Muscle of back (tissue), 3 donors: ENCODE measurements at regions not wholly inside any gene's neighbourhood (a gene's known extent, or its start where the extent isn't known, plus 50 kb on each side); places are given as distances from the start of the nearest gene placed in this dataset.
"Not testable (repeated sequence)": the region's sequence is repeated elsewhere in the genome, so short reads cannot be mapped to it uniquely, and the experiment has no call there.

Source experiments
- DNase-seq, 3 donors: peaks; one replicate each; pipeline versions ENCODE4 v3.0.0 to v3.0.0-alpha.2; 2013

DNA sequence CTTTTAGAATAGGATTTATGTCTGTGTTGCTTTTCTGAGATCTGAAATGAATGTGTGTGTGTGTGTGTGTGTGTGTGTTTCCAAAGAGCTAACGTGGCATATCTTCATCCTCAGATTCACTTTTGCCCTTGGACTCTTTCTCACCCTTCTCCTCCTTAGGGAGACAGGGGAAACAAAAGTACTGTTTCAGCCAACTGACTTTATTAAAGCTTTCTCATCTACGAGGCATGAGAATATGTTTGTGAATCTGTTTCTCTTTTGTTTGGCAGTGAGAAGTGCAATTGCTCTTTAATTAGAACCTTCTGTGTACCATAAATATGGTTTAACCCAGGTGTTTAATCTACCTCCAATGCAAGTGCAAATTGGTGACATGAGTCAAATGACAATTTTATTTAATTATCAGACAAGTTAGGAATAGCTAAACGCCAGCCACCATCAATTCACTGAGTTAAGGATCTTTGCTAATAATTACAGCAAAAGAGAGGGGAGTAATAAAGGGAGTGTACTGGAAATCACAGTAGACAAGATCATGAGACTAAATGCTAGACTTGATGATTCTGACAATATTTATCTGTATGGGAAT lies 186.4 kb upstream of the COL3A1 start:
- peak; percentile 74 to 93 (median 82) for DNase-seq

DNA sequence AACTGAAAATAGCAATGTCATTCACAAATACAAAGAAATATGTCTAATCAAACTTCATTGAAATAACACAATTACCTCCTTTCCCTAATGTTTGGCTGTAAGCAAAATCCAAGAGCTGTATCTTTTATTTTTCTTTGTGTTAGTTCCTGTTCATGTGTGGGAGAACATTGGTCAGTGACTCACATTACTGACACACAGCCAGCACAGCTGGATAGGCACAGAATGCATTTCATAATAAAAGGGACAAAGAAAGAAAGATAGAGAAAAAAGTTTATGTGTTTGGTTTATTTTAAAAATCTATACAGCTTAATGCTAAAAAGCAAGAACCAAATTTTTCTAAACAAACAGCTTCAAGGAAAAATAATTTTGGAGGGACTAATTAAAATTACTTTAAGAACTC lies 185.6 kb upstream of the COL3A1 start:
- peak; percentile 89 to 95 (median 91) for DNase-seq

DNA sequence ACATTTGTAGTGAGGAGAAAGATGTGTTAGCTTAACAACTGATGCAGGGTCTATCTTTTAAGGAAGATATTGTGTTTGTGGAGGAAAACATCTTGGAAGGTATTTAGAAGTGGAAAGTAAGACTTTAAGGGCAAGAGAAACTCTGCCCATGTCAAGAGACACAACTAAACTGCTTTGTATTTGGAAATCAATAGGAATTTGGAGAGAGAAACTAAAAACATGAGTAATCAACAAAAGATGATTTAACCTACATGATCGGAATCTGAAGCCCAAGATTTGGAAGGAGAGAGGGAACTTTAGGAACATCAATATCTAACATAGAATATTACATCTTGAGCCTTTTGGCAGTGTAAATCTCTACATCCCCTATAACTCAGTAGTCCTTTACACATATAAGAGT lies 184.2 kb upstream of the COL3A1 start:
- peak in 1 of 3 donors; percentile 48 for DNase-seq

DNA sequence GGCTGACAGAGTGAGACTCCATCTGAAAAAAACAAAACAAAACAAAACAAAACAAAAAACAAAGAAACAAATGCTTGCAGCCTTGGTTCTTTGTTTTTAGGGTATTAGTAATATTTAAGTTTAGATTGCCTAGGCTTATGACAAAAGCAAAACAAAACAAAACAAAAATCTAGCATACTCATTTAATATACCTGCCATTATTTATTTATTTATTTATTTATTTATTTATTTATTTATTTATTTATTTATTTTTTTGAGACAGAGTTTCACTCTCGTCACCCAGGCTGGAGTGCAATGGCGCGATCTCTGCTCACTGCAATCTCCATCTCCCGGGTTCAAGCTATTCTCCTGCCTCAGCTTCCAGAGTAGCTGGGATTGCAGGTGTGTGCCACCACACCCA lies 179.7 kb upstream of the COL3A1 start:
- DNase-seq, result not testable (repeated sequence)

DNA sequence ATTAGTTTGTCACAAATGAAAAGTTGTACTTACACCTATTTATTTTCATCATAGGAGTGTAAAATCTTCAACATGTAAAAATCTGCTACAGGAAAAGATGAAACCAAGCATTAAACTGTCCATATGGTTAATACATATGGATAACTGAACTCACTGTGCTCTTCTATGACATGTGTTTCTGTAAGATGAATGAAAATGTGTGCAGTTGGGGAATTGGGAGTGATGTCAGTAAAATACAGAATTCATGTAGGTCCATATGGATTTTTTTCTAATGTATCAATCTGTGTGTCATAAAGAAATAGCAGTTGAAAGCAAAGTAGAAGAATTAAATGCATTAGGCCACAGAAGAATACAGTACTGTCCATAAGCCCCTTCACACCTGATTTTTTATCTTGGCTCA lies 178.4 kb upstream of the COL3A1 start:
- DNase-seq, result no peak

DNA sequence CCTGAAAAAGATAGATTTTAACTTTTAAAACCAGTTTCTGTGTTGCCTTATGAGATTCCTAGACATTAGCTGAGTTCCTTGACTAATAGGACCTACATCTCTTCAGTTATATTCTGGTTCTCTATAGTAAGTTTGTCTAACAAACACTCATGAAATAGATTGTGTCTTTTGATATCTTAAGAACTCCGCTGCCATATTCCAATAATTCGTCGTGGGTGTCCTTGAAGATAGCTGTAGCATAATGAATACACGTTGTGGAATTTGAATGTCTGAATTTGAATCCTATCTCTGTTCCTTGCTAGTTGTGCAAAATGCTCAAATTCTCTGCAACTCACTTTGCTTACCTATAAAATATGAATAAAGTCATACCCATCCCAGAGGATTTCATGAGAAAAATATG lies 176.8 kb upstream of the COL3A1 start:
- DNase-seq, result peak in 1 of 3 donors; percentile 45

DNA sequence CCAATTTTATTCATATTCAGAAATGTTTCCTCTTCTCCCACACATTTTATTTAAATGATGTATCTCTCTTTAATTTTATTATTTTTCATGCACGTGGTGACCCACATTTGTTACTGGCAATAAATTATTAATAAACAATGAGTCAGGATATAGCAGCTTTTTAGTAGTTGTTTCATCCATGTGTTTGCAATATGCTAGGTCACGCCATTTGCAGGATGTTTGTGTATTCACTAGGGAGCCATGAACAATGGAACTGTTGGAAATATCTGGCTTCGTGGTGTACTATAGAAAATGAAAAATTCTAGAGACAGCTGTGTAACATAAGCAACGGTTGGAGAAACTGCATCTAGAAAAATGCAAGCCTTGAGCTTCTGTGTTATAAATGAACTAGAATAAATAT lies 176.0 kb upstream of the COL3A1 start:
- DNase-seq, result peak; percentile 87 to 95 (median 90)

DNA sequence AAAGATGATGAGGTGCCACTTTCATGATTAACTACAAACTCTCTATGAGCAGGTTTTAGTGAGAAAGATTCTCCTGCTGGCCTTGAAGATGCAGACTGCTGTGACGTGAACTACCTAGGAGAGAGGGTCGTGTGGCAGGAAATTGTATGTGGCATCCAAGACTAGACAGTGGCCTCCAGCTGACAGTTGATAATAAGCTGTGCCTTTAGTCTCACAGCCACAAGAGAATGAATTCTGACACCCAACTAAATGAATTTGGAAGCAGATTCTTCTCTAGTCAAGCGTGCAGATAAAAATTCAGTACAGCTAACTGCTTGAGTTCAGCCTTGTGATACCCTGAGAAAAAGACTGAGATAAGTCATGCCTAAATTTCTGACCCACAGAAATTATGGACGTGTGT lies 169.0 kb upstream of the COL3A1 start:
- DNase-seq, result no peak

DNA sequence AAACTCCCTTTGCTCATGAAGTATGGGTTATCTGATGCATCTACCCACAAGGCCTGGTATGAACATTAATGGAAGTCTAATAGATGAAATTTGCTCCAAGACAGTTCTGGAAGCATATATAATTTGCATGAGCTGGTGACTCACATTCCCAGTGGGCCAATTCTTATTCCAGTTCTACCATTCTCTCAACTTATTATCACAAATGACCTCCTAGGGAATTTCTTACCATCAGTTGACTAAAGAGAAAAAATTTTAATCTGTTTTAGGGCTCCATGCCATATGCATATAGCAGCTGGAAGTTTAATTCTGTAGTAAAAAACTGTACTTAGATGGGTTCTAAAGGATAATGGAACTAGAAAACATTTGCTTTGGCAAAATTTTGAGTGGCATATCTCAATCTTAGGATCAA lies 165.2 kb upstream of the COL3A1 start:
- DNase-seq, result peak in 2 of 3 donors; percentile 78 to 93

DNA sequence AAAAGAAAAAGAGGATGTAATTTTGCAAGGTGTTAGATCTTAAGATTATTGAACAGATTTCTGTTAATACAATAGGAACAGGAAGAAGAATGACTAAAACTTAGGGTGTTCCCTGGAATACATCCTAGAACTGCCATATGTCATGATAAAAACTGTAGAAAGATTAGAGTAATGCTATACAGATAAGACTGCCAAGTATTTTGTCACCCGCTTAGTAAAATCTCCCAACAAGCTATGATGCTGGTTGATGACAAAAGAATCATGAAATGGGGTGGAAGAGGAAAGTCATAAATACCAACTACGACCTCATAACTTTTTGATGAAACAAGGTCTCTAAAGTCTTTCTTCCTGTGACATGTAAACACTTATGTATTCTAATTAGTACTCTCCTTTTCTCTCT lies 163.6 kb upstream of the COL3A1 start:
- DNase-seq, result peak in 1 of 3 donors; percentile 70

DNA sequence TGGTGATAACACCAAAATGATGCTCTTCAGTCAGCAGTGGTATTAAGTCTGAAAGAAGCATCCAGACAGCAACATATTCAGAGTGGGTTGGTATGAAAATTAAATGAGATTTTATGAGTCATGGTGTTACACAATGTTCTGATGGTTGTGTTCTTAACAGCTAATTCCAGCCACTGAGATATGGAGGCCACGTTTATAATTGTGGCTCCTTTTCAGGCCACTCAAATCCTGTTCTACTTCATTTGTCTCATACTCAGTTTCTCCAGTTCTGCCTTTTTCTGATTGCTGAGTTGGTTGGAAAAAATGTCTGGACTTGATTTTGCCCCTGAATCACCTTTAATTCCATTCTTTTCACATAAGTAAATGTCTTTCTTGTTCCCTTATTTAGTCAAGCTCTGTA lies 162.7 kb upstream of the COL3A1 start:
- DNase-seq, result peak in 1 of 3 donors; percentile 67

DNA sequence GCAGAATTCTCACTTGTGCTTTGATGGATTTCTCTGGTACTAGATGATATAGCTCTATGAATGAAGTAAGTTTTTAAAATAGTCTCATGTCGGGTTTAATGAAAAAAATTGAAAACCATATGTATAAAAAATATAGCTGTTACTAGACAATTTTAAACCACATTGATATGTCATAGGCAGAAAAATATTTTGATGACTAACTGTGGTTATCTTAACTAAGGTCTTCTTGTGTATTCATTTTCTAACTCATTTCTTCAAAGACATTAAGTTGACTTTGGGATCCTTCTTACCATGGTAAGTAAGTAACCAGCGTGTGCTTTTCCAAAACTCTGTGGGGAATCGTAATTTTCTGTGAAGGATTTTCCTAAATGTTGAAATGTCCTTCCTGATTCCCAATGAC lies 160.9 kb upstream of the COL3A1 start:
- peak in 1 of 3 donors; percentile 73 for DNase-seq

DNA sequence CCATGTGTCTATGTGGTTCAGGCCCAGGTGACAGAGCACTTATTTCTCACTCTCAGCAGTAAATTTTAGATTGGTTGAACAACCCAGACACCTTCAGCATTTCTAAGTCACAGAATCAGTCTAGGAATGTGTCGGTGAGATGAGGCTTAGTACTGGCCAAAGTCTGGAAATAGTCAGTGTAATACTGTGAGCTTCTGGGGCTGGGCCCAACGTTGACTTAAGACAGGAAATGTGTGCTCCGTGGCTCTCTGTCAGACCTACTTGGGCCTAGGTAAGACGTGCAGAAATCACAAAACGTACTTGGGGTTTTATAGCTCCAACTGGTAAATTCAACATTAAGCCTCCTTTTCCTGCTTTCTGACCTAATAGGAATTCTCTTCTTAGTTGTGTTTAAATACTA lies 160.3 kb upstream of the COL3A1 start:
- peak in 2 of 3 donors; percentile 56 to 77 for DNase-seq

DNA sequence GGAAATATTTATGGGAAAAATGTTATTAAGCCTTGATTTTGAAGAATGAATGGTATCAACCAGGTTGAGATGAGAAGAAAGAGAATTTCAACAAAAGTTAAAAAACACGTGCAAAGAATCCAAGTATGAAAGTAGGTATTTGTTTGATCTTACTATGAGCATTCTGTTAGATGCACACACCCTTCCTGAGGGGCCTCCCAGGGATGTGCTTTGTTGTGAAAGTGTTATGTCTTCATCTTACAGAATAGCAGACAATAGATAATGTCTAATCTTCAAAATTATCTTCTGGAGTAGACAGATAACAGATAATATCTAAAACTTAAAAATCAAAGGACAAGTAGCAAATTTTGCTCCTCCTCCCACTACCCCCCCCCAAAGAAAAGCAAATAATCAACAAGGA lies 155.2 kb upstream of the COL3A1 start:
- DNase-seq, result no peak

DNA sequence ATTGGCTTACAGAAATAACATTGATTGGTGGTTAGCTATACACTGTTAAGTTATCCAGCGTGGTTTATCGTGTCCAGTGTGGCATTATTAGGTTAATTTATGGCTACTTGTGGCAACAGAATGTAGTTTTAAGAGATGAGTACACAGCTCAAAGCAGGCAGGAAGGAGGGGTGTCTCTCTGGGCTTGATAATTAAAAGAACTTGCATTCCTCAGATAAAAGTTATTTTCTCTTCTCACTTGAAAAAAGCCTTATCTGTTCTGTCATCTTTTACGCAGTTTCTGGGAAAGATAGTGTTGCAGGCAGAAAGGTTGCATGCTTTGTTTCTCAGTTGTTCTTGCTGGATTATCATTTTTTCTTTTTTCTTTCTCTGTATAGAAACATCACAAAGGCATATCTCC lies 154.4 kb upstream of the COL3A1 start:
- DNase-seq, result no peak

DNA sequence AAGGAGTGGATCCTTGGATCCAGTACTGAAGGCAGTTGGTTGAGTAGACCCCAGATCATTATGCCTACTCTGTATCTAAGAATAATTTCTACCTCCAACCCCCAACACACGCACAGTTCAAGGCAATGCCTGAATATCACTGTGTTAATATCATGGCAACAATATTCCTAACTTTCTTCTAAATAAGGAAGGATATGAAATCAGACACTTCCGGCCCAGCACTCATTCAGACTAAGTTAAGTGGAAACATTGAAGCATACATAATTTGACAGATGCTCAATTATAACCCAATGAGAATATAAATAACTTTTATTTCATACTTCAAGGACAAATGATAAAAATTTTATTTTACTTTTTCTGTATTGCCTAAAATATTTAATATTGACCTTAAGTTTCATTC lies 153.6 kb upstream of the COL3A1 start:
- no peak for DNase-seq

DNA sequence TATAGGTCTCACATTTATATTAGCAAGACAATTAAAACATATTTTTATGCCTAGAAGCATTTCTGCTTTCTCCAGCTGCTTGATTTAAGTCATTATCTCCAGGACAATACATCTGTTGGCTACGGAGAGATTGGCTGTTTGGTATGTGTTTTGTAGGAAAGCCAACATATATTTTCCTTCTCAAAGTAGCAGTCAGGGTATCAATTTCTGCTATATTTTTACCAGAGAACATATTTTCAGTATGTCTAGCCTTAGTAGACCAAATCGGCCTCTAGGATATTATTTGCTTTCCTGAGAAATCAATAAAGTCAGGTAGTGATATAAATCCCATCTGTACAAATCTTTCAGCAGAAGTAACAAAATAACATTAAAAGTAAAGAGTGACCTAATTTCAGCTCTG lies 150.0 kb upstream of the COL3A1 start:
- DNase-seq, result peak in 1 of 3 donors; percentile 57

DNA sequence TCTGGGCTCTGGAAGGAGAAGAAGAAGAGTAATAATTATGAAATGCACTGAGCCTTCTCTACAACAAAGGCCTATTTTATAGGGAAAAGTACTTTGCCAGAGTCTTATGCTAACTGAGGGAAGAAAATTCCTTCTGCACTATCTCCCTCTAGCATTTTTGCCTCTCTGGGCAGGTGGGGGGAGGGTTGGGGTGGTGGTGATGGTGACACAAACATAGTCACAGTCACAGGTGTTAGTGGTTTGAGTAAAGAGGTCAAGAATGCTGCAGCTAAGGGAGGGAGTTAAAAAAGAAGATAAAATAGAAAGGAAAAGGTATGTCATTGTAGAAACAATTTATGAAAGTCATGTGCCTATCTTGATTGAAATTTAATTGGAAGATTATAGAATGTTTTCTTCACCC lies 140.8 kb upstream of the COL3A1 start:
- no peak for DNase-seq

DNA sequence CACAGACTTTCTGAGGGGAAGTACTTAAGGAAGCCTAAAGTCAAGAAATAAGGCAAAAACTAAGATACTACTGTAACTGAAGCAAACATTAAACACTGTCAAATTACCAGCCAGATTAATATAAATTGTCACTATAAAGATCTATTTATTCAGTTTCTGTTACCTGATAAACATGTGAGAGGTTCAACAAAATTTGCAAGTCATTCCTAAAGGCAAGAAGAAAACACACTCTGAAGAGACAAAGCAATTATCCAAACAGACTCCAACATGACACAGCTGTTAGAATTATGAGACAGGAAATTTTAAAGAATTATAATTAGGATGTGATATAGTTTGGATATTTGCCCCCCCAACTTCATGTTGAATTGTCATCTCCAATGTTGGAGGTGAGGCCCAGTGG lies 140.4 kb upstream of the COL3A1 start:
- DNase-seq, result no peak

DNA sequence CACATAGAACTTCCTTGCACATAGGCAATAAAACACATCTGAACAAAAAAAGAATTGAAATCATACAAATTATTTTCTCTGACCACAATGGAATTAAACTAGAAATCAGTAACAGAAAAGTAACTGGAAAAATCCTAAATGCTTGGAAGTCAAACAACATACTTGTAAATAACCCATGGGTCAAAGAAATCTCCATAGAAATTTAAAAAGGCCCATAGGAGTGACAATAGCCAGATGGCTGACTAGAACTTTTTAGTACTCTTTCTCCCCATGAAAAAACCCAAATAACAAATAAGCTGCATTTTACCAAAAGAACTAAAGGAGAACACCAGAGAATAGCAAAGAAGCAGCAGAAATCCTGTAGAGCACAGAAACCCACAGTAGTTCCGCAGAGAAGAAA lies 139.2 kb upstream of the COL3A1 start:
- peak in 1 of 3 donors; percentile 52 for DNase-seq

DNA sequence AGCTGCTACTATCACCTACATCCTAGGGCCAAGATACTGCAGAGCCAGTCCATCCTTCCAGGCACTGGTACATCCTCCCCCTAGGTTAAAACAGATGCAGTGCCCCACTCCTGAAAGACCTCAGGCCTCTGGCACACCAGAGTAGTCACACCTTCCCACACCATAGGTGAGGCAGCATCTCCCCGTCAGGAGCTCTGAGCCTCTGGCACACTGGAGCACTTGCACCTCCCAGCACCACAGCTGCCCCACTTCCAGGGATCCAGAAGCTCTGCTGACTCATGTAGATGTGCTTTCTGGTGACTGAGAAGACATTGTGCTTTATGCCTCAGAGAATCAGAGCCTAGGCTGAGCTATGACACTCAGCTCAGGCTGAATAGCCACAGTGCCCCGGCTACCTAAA lies 138.4 kb upstream of the COL3A1 start:
- DNase-seq, result no peak

DNA sequence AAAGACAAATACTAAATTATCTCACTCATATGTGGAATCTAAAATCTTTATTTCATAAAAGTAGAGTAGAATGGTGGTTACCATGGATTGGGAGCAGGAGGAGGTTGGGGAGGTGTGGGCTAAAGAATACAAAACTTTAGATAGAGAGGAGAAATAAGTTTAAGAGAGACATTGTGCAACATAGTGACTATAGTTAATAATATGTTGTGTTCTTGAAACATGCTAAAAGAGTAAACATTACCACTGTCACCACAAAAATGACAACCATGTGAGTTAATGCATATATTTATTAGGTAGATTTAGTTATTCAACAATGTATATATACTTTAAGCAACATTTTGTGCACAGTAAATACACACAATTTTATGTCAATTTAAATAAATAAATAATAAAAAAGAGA lies 128.5 kb upstream of the COL3A1 start:
- DNase-seq, result no peak

DNA sequence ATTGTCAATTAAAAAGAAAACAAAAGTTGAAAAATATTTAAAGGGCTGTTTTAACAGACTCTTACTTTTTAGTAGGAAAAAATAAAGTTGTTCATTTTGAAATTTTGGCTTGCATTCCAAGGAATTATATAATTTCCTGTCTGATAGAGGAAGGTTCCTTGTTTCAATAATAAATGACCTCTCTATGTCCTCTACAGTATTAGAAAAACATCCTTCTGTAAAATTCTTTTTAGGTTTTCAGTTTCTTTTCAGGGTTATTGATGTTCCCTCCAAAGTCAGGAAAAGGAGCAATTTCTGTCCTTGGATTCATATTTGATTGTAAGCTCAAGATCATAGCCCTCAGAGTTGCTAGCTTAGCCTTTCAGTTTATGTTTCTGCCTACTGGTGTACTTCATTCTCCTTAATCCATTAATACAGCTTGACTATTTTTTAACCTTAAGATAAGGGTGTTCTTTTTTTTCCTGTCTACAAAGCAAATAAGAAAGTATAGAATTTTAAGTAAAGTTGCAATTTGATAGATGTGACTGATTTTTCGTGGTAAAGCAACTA lies 125.2 kb upstream of the COL3A1 start:
- peak in 1 of 3 donors; percentile 45 for DNase-seq

DNA sequence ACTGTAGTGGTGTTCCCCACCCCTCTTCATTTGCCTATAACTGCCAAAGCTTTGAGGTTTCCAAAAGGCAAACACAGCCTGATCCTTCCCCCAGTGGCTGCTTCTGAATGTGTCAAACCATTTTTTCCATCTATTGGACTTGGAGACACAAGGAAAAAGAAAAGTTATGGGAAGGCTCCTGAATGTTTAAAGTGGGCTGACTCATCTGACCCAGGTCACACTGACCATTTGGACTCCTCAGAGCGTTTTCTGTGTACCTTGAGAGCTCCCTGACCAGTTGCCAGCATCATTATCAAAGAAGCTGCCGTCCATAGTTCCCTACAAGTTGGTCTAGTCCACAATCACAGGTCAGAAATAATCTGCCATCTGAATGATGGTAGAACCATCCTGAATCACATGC lies 123.4 kb upstream of the COL3A1 start:
- DNase-seq, result no peak
